ENCODE measurements at regions not wholly inside any gene's neighbourhood (a gene's known extent, or its start where the extent isn't known, plus 50 kb on each side); places are given as distances from the start of the nearest gene placed in this dataset.

DNA sequence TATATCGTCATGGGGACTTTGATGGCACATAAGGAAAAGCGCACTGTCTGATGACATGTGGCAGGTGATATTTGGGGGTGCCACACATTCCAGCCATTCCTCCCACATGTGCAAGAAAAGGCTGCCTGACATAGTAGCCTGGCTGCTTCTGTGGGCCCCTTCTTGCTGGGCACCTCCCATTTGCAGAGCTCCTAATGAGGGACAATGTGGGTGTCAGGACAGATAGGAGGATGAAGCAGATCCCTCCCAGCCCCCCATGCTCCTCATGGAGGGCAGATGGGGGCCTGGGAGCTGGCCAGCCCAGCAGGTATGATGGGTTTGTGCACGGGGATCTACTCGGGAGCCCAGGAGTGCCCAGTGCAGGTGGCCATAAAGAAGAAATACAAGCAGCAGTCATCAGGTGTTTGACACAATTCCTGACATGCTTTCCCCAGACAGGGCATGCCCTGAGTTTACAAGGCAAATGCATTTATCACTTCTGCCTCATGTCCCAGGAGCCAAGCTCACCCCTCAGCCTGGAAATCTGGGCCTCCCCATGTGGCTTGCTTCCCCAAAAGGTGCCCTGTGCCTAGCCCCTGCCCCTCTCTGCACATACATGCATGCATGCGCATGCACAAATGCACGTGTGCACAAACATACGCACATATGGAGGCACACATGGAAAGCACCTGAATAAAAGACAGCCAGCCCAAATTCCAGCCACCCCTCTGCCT, 260.6 kb upstream of the RPL38 start:
- Histone ChIP-seq H3K9me3 (no peaks in the 10 kb centered on the region), H3K36me3 (ENCODE audit: low read depth) (no peaks in the 10 kb centered on the region), H3K4me3 (no peak overlapping the region), H3K4me1 (ENCODE audit: low read depth) (no peaks in the 10 kb centered on the region)
- ATAC-seq (no peak), DNase-seq (no peak)
- TF ChIP-seq CTCF (IDR thresholded peaks at IDR 0.05): no peak
- intact Hi-C loops (cut with DNase I, micrococcal nuclease): no loop called here

GRCh38 chr17:73943416-73944110, 259.9 kb upstream of the RPL38 start:
- Histone ChIP-seq H3K36me3 (ENCODE audit: low read depth) (no peaks in the 10 kb centered on the region), H3K9me3 (no peaks in the 10 kb centered on the region), H3K4me1 (ENCODE audit: low read depth) (no peaks in the 10 kb centered on the region), H3K4me3 (no peak overlapping the region)
- ATAC-seq: no peak
- DNase-seq: no peak
- TF ChIP-seq CTCF (IDR thresholded peaks at IDR 0.05): no peak
- intact Hi-C loops (cut with DNase I, micrococcal nuclease): no loop called here

- H3K9me3 ChIP-seq: no peaks in the 10 kb centered on the region
- TF ChIP-seq CTCF (IDR thresholded peaks at IDR 0.05): no peak
- intact Hi-C loops (cut with DNase I, micrococcal nuclease): no loop called here
- H3K36me3 ChIP-seq (ENCODE audit: low read depth): no peaks in the 10 kb centered on the region
- H3K4me3 ChIP-seq: no peak overlapping the region
- no peak for DNase-seq
- ATAC-seq: no peak
- H3K4me1 ChIP-seq (ENCODE audit: low read depth): no peaks in the 10 kb centered on the region
Observed at GRCh38 chr17:73944366-73944765, 259.1 kb upstream of the RPL38 start.

DNA sequence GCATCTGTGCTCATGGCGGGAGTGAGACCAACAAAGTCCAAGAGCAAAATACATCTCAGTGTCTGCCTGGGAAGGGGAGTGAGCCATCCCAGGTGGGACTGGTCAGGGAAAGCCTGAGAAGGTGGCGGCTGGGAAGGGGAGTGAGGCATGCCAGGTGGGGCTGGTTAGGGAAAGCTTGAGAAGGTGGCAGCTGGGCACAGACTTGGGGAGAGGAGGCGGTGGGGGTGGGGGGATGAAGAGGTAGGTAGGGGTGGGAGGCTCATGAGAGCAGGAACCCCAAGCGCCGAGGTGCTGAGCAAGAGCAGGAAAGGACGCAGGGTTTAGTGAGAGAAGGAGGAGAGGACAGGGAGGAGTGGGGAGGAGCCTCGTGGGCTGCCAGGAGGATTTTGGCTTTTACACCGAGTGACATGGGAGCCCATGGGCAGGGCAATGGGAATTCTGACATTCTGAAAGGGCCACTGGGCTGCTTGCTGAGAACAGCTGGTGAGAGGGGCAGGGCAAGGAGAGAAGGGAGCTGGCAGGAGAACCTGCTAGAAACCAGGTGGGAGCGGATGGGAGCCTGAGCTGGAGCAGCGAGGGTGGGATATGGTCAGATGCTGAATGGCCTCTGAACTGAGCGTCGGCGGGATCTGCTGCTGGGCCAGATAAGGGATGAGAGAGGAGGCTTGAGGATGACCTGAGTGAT, 256.1 kb upstream of the RPL38 start:
- no peak overlapping the region for H3K4me3 ChIP-seq
- intact Hi-C loops (cut with DNase I, micrococcal nuclease): no loop called here
- no peaks in the 10 kb centered on the region for H3K36me3 ChIP-seq (ENCODE audit: low read depth)
- TF ChIP-seq CTCF (IDR thresholded peaks at IDR 0.05): no peak
- no peak for DNase-seq
- no peak for ATAC-seq
- H3K9me3 ChIP-seq: no peaks in the 10 kb centered on the region
- H3K4me1 ChIP-seq (ENCODE audit: low read depth): peaks cover 3% of the 10 kb centered on the region

DNA sequence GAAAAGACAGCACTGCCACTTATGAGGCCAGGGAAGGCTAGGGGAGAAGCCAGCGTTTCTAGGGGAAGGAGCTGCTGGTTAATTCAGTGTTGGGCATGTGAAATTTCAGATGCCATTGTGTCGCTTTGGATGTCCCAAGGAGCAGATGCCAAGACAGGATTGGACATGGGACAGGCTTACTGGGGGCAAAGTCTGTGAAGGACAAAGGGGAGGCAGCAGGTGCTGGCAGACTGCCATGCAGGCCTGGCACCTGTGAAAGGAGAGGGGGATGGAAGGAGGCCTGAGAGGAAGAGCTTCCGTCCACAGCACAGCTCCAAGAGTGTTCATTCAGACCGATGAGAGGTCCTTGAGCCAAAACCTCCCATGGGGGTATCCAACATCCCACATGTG, 255.5 kb upstream of the RPL38 start:
- H3K36me3 ChIP-seq (ENCODE audit: low read depth): no peaks in the 10 kb centered on the region
- no peak for ATAC-seq
- intact Hi-C loops (cut with DNase I, micrococcal nuclease): no loop called here
- no peak overlapping the region for H3K4me3 ChIP-seq
- no peaks in the 10 kb centered on the region for H3K9me3 ChIP-seq
- DNase-seq: no peak
- peaks cover 5% of the 10 kb centered on the region for H3K4me1 ChIP-seq (ENCODE audit: low read depth)
- TF ChIP-seq CTCF (IDR thresholded peaks at IDR 0.05): no peak
